HepG2 (cell line): ENCODE measurements at regions not wholly inside any gene's neighbourhood (a gene's known extent, or its start where the extent isn't known, plus 50 kb on each side); places are given as distances from the start of the nearest gene placed in this dataset.

Source experiments
- AGO1 ChIP-seq: fragments of 200-400 bp; formaldehyde crosslinking; IDR thresholded peaks from 2 replicates; pipeline ENCODE4 v1.6.1; 2017; ENCODE audit warnings: mild to moderate bottlenecking, low read depth, low read length, moderate library complexity; ENCODE audit not compliant: poor library complexity, severe bottlenecking
- ARID5B ChIP-seq: IDR thresholded peaks from 2 replicates; pipeline ENCODE4 v1.4.0; 2020; ENCODE audit warnings: mild to moderate bottlenecking, missing genetic modification reagents
- ASH2L ChIP-seq: fragments of 300-600, 200-600 bp; sonication (generic); IDR thresholded peaks from 2 replicates; pipeline ENCODE4 v1.7.0; 2017; ENCODE audit warnings: low read depth, mild to moderate bottlenecking, moderate library complexity, mixed read lengths, low read length; ENCODE audit not compliant: insufficient read length
- ATF5 ChIP-seq: sonication (generic); formaldehyde crosslinking; IDR thresholded peaks from 2 replicates; pipeline ENCODE4 v1.4.0; 2020; ENCODE audit warnings: mild to moderate bottlenecking, low read depth, missing genetic modification reagents
- CBX2 ChIP-seq, 2 experiments: fragments of 200-600 bp in 1 of 2; sonication (generic); formaldehyde crosslinking in 1 of 2; IDR thresholded peaks; 2 replicates each; pipeline versions ENCODE4 v1.7.0 to v1.8.1; 2018 to 2022; ENCODE audit warnings: low read depth in 2 of 2, low read length in 1 of 2, mild to moderate bottlenecking in 1 of 2, missing genetic modification reagents in 1 of 2
- DBP ChIP-seq: sonication (generic); formaldehyde crosslinking; IDR thresholded peaks from 2 replicates; pipeline ENCODE4 v1.4.0; 2020; ENCODE audit warnings: missing genetic modification reagents; ENCODE audit errors: not compliant biosample characterization
- FOXM1 ChIP-seq: sonication (generic); formaldehyde crosslinking; IDR thresholded peaks from 2 replicates; pipeline ENCODE4 v1.5.0; 2020; ENCODE audit warnings: missing genetic modification reagents
- HMG20A ChIP-seq: IDR thresholded peaks from 2 replicates; pipeline ENCODE4 v1.6.1; 2016; ENCODE audit warnings: borderline replicate concordance
- NAIF1 ChIP-seq: sonication (generic); formaldehyde crosslinking; IDR thresholded peaks from 2 replicates; pipeline ENCODE4 v1.5.0; 2020; ENCODE audit warnings: mild to moderate bottlenecking, missing genetic modification reagents, borderline replicate concordance
- NR2F2 ChIP-seq: IDR thresholded peaks from 2 replicates; pipeline ENCODE4 v1.6.1; 2012; ENCODE audit warnings: low read depth, inconsistent platforms, borderline replicate concordance
- PAWR ChIP-seq: sonication (generic); formaldehyde crosslinking; IDR thresholded peaks from 2 replicates; pipeline ENCODE4 v1.4.0; 2020; ENCODE audit warnings: missing genetic modification reagents, mild to moderate bottlenecking, borderline replicate concordance
- SETDB1 ChIP-seq: sonication (generic); formaldehyde crosslinking; IDR thresholded peaks from 2 replicates; pipeline ENCODE4 v1.5.1; 2020; ENCODE audit warnings: missing genetic modification reagents, mild to moderate bottlenecking, borderline replicate concordance
- TARDBP ChIP-seq: sonication (generic); formaldehyde crosslinking; IDR thresholded peaks from 2 replicates; pipeline ENCODE4 v1.8.0; 2022; ENCODE audit warnings: mild to moderate bottlenecking, missing genetic modification reagents
- TBX3 ChIP-seq: fragments of 450-650 bp; IDR thresholded peaks from 2 replicates; pipeline ENCODE4 v1.6.1; 2017; ENCODE audit warnings: antibody characterized with exemption, mild to moderate bottlenecking, inconsistent platforms, borderline replicate concordance
- THAP8 ChIP-seq: sonication (generic); formaldehyde crosslinking; IDR thresholded peaks from 2 replicates; pipeline ENCODE4 v1.5.1; 2020; ENCODE audit warnings: missing genetic modification reagents, mild to moderate bottlenecking, borderline replicate concordance
- ZBTB37 ChIP-seq: sonication (generic); formaldehyde crosslinking; IDR thresholded peaks from 2 replicates; pipeline ENCODE4 v1.4.0; 2020; ENCODE audit warnings: mild to moderate bottlenecking, missing genetic modification reagents
- ZFP36 ChIP-seq: fragments of 150-350 bp; IDR thresholded peaks from 2 replicates; pipeline ENCODE4 v1.6.1; 2018; ENCODE audit warnings: borderline replicate concordance, low read length, low read depth; ENCODE audit not compliant: partially characterized antibody
- ZGPAT ChIP-seq: IDR thresholded peaks from 2 replicates; pipeline ENCODE4 v1.6.1; 2016; ENCODE audit warnings: mild to moderate bottlenecking

GRCh38 chr16:31700530-31701388 lies 172.8 kb upstream of the ZNF267 start (continued):
- TF ChIP-seq THAP8 (CRISPR knock-in tag) (no peak), ATF5 (CRISPR knock-in tag) (no peak), CBX2 (IDR thresholded peaks at IDR 0.05; ENCODE audit: low read depth, low read length) (no peak), CBX2 (CRISPR knock-in tag; IDR thresholded peaks at IDR 0.05; ENCODE audit: low read depth) (0 out of 2 replicates have a peak, but pooled peaks have one; percentile 77), TARDBP (CRISPR knock-in tag) (no peak; the same call in 1 of the 2 replicates), ASH2L (peak; percentile 92), HMG20A (CRISPR knock-in tag) (peak; percentile 22; the same call in 1 of the 2 replicates), ZFP36 (no peak), ZGPAT (CRISPR knock-in tag) (peak; percentile 94), NR2F2 (peak; percentile 59; the same call in 1 of the 2 replicates), ZBTB37 (CRISPR knock-in tag) (peak; percentile 90), PAWR (CRISPR knock-in tag) (no peak), DBP (CRISPR knock-in tag) (no peak), ARID5B (peak; percentile 59), AGO1 (peak; percentile 79), NAIF1 (no peak), SETDB1 (CRISPR knock-in tag) (no peak), FOXM1 (CRISPR knock-in tag) (no peak), TBX3 (no peak)
